ENCODE measurements at regions not wholly inside any gene's neighbourhood (a gene's known extent, or its start where the extent isn't known, plus 50 kb on each side); places are given as distances from the start of the nearest gene placed in this dataset.

DNA sequence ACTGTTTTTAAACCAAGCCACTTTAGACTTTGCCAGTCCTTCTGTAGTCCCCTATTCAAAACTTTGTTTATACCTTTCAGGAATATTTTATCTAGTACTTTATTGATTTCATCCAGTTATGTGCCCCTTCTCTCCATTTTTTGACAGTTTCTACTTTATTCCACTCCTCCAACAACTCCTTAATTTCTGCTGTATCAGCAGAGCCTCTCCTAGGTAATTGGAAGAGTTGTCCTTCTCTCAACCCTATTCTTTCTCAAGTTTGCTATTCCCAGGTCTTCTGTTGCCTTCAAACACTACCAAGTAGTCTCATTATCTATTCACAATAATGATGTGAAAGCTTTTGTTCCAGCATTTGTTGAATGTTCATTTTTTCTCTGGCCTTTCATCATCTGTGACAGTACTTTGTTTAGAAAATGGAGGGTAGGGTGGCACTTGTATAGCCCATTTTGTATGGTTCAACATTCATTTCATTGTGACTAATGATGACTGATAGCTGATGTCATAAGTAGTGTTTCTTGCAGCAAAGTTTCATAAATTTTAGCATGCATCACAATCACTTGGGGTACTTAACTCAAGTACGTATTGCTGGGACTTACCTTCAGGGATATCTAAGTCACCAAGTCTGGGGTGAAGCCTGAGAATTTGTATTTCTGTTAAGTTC is 204.4 kb upstream of the DMRT1 start:
- TF ChIP-seq, protein P1, sequence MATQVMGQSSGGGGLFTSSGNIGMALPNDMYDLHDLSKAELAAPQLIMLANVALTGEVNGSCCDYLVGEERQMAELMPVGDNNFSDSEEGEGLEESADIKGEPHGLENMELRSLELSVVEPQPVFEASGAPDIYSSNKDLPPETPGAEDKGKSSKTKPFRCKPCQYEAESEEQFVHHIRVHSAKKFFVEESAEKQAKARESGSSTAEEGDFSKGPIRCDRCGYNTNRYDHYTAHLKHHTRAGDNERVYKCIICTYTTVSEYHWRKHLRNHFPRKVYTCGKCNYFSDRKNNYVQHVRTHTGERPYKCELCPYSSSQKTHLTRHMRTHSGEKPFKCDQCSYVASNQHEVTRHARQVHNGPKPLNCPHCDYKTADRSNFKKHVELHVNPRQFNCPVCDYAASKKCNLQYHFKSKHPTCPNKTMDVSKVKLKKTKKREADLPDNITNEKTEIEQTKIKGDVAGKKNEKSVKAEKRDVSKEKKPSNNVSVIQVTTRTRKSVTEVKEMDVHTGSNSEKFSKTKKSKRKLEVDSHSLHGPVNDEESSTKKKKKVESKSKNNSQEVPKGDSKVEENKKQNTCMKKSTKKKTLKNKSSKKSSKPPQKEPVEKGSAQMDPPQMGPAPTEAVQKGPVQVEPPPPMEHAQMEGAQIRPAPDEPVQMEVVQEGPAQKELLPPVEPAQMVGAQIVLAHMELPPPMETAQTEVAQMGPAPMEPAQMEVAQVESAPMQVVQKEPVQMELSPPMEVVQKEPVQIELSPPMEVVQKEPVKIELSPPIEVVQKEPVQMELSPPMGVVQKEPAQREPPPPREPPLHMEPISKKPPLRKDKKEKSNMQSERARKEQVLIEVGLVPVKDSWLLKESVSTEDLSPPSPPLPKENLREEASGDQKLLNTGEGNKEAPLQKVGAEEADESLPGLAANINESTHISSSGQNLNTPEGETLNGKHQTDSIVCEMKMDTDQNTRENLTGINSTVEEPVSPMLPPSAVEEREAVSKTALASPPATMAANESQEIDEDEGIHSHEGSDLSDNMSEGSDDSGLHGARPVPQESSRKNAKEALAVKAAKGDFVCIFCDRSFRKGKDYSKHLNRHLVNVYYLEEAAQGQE (IDR thresholded peaks at IDR 0.05): no peak
- no peak for TF ChIP-seq CTCF (IDR thresholded peaks at IDR 0.05; ENCODE audit: low read depth, low read length, missing input control)
- no peak for TF ChIP-seq TAF1 (conservative IDR thresholded peaks at IDR 0.05)
- no peak for TF ChIP-seq HNF4A (conservative IDR thresholded peaks at IDR 0.05)
- no peak for TF ChIP-seq JUND (IDR thresholded peaks at IDR 0.05)
- TF ChIP-seq YY1 (IDR thresholded peaks at IDR 0.05): no peak
